ENCODE measurements at regions not wholly inside any gene's neighbourhood (a gene's known extent, or its start where the extent isn't known, plus 50 kb on each side); places are given as distances from the start of the nearest gene placed in this dataset.

DNA sequence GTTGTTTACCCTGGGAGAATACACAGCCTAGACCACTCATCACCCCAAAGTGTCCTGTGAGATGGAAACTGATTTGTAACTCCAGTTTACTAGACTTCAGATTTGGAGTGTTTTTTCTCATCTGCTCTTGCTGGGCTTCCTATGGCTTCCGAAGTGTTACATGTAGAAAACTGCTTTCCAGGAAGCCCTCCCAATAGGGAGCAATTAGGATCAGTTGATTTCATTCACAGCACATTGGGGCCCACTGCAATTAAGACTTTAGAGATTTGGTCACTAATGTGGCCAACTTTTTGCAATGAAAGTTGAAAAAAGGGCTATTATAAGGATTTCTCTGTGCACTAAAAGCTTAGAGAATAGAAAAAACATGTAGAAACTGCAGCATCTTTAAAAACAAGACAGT is 656.6 kb upstream of the CHAC2 start:
- TF ChIP-seq, protein P1, sequence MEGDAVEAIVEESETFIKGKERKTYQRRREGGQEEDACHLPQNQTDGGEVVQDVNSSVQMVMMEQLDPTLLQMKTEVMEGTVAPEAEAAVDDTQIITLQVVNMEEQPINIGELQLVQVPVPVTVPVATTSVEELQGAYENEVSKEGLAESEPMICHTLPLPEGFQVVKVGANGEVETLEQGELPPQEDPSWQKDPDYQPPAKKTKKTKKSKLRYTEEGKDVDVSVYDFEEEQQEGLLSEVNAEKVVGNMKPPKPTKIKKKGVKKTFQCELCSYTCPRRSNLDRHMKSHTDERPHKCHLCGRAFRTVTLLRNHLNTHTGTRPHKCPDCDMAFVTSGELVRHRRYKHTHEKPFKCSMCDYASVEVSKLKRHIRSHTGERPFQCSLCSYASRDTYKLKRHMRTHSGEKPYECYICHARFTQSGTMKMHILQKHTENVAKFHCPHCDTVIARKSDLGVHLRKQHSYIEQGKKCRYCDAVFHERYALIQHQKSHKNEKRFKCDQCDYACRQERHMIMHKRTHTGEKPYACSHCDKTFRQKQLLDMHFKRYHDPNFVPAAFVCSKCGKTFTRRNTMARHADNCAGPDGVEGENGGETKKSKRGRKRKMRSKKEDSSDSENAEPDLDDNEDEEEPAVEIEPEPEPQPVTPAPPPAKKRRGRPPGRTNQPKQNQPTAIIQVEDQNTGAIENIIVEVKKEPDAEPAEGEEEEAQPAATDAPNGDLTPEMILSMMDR (IDR thresholded peaks at IDR 0.05; ENCODE audit: control insufficient read depth, extremely low read depth, insufficient read depth), result no peak
- H3K4me3 ChIP-seq (ENCODE audit: low read depth, low read length), result no peak overlapping the region
- DNase-seq (ENCODE audit: low read depth), result no peak

GRCh38 chr2:53108246-53108645 is 659.4 kb upstream of the CHAC2 start:
- no peak overlapping the region for H3K4me3 ChIP-seq (ENCODE audit: low read depth, low read length)
- no peak for DNase-seq (ENCODE audit: low read depth)
- TF ChIP-seq, protein P1 (IDR thresholded peaks at IDR 0.05; ENCODE audit: control insufficient read depth, extremely low read depth, insufficient read depth), result no peak

- DNase-seq (ENCODE audit: low read depth), result no peak
- no peak overlapping the region for H3K4me3 ChIP-seq (ENCODE audit: low read depth, low read length)
Observed at GRCh38 chr2:53104263-53104662, 663.3 kb upstream of the CHAC2 start.

DNA sequence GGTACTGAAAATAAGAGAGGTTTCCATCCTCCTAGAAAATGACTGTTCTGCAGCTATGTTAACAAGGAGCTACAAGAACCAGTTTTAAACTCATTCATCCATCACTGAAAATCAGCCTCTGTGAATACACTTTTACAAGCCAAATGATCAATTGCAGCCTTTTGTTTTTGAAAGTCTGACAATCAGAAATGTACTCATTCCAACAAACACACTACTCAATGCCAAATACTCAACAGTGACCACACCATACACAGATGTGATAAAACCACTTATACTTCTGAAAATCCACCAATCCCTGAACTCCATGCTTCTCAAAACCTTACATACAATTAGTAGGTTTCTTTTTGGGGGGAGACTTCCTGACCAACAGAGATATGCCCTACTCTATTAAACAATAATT is 663.9 kb upstream of the CHAC2 start:
- no peak for DNase-seq (ENCODE audit: low read depth)
- no peak overlapping the region for H3K4me3 ChIP-seq (ENCODE audit: low read depth, low read length)
- TF ChIP-seq, protein P1 (IDR thresholded peaks at IDR 0.05; ENCODE audit: control insufficient read depth, extremely low read depth, insufficient read depth), result no peak

More at GRCh38 chr2:53104263-53104662, 663.3 kb upstream of the CHAC2 start:
- TF ChIP-seq, protein P1 (IDR thresholded peaks at IDR 0.05; ENCODE audit: control insufficient read depth, extremely low read depth, insufficient read depth), result no peak

DNA sequence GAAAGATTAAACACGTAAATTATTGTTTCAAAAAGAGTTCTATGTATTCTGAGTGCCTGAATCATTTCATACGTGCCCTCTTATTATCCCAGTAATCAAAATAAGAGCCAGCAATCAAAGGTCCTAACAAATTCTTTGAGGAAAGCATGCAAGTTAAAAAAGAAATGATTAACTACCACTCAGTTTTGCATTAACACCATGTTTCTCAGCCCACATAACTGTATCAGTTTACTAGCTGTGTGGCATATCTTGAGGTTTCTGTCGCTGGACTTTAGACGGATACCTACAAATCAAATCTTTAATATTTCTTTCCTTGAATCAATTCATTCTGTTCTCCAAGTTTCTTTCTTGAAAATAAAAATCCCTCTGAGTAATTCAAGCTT is 668.9 kb upstream of the CHAC2 start:
- H3K4me3 ChIP-seq (ENCODE audit: low read depth, low read length), result no peak overlapping the region
- no peak for DNase-seq (ENCODE audit: low read depth)
- TF ChIP-seq, protein P1 (IDR thresholded peaks at IDR 0.05; ENCODE audit: control insufficient read depth, extremely low read depth, insufficient read depth), result no peak

- no peak for DNase-seq (ENCODE audit: low read depth)
- H3K4me3 ChIP-seq (ENCODE audit: low read depth, low read length), result no peak overlapping the region
- TF ChIP-seq, protein P1 (IDR thresholded peaks at IDR 0.05; ENCODE audit: control insufficient read depth, extremely low read depth, insufficient read depth), result no peak
Observed at GRCh38 chr2:53096351-53096750, 671.3 kb upstream of the CHAC2 start.

DNA sequence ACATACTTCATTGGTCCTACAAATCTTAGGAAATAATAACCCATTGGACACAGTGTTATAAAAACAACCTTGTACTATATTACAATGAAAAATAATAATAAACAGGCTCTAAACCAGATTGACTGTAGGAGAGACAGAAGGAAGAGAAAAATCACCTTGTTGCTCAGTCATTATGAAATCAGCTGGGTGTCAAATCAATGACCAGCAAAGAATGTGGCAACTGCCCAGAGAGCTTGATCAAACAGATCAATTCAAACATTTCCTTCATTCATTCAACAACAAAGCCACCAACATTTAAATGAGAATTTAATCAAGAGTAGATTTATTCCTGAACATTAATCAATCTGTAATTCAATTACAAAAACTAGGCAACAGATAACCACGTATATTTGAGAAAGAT is 671.9 kb upstream of the CHAC2 start:
- TF ChIP-seq, protein P1 (IDR thresholded peaks at IDR 0.05; ENCODE audit: control insufficient read depth, extremely low read depth, insufficient read depth), result no peak
- DNase-seq (ENCODE audit: low read depth), result no peak
- H3K4me3 ChIP-seq (ENCODE audit: low read depth, low read length), result no peak overlapping the region

Data from LNCaP clone FGC (cell line).